GM06990 (cell line): ENCODE measurements at regions not wholly inside any gene's neighbourhood (a gene's known extent, or its start where the extent isn't known, plus 50 kb on each side); places are given as distances from the start of the nearest gene placed in this dataset.

Experiments used
- DNase-seq: peaks from one replicate; pipeline ENCODE4 v3.0.0-alpha.2; 2011; ENCODE audit not compliant: insufficient read length; ENCODE audit errors: extremely low read depth
- H3K27me3 ChIP-seq: replicated peaks from 2 replicates; pipeline ENCODE4 v1.6.0; 2011; ENCODE audit warnings: low read length; ENCODE audit not compliant: control insufficient read depth, insufficient read depth
- H3K36me3 ChIP-seq: 2 replicates; pipeline ENCODE4 v1.5.1; 2011; ENCODE audit warnings: low read length; ENCODE audit not compliant: control insufficient read depth, insufficient read depth
- H3K4me3 ChIP-seq: replicated peaks from 2 replicates; pipeline ENCODE4 v1.5.1; 2011; ENCODE audit warnings: low read depth, mild to moderate bottlenecking, control low read depth, low read length
- TF ChIP-seq, protein P1 (sequence below): IDR thresholded peaks from 2 replicates; pipeline ENCODE4 v1.5.1; 2011; ENCODE audit warnings: low read length, control low read depth, mild to moderate bottlenecking, inconsistent platforms; ENCODE audit not compliant: insufficient read depth, poor library complexity, severe bottlenecking

DNA sequence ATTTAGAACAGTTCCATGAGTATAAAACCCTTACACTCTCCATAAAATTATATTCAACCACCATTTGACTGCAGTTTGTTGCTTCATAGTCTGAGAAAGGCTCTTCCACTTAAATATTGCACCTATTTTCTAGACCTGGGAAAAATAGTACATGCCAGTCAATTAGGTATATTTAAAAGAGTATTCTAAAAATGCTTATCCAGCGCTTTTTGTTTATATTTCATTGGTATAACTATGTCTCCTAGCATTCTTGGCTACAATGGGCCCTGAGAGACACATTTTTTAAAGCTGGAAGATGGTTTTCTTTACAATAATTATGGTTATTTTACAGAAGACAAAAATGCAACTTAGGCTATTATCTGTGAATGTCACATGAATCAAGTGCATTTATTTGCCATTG is 439.4 kb downstream of the KCNJ18 start:
- Histone ChIP-seq H3K36me3 (no peaks in the 10 kb centered on the region), H3K4me3 (no peak overlapping the region), H3K27me3 (no peaks in the 10 kb centered on the region)
- DNase-seq: no peak
- TF ChIP-seq, protein P1, sequence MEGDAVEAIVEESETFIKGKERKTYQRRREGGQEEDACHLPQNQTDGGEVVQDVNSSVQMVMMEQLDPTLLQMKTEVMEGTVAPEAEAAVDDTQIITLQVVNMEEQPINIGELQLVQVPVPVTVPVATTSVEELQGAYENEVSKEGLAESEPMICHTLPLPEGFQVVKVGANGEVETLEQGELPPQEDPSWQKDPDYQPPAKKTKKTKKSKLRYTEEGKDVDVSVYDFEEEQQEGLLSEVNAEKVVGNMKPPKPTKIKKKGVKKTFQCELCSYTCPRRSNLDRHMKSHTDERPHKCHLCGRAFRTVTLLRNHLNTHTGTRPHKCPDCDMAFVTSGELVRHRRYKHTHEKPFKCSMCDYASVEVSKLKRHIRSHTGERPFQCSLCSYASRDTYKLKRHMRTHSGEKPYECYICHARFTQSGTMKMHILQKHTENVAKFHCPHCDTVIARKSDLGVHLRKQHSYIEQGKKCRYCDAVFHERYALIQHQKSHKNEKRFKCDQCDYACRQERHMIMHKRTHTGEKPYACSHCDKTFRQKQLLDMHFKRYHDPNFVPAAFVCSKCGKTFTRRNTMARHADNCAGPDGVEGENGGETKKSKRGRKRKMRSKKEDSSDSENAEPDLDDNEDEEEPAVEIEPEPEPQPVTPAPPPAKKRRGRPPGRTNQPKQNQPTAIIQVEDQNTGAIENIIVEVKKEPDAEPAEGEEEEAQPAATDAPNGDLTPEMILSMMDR: no peak

DNA sequence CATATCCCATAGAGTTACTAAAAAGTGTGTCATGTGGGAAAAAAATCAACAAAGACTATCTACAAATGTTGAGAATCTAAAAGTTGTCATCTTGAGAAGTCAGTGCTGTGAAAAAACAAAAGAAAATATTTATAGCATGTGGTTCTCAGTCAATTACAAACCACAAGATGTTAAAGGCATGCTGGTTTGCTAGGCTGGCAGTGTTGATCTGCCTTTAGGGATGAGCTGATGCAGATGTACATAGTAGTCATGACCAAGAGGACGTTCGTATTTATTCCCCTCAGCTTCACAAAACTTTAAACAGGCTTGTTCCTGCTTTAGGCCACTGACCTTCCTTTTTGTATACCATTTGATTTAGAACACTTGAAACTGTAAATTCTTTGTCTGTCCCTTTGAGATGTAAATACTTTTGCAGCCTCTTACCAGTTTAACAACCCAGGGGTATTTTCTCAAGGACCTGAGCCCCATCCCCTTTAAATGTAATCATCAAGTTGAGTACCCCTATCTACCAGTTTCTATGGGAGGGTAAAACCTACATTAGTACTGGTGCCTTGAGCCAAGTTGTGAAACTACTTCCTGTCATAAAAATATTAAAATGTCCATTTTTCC is 446.6 kb downstream of the KCNJ18 start:
- DNase-seq: no peak
- H3K4me3 ChIP-seq: no peak overlapping the region
- TF ChIP-seq, protein P1: no peak
- no peaks in the 10 kb centered on the region for H3K27me3 ChIP-seq
- no peaks in the 10 kb centered on the region for H3K36me3 ChIP-seq

DNA sequence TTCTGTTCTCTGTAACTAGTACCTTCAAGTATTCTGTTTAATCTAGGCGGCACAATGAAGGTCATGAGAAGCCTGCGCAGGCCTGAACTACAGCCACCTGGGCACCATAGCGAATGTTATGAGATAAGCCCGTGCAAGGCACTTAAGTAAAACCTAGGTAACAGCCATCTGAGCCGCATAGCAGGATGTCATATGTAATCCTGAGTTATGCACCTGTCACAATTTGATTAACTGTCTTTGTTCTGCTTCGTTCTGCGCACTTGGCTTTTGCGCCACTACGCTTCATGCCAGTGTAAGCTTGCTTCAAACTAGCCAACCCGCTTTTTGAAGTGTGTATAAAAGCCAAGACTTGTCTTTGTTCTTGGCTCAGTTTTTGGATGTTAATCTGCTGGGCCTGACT is 449.8 kb downstream of the KCNJ18 start:
- TF ChIP-seq, protein P1: no peak
- DNase-seq: no peak
- Histone ChIP-seq H3K4me3 (no peak overlapping the region), H3K27me3 (no peaks in the 10 kb centered on the region), H3K36me3 (no peaks in the 10 kb centered on the region)

DNA sequence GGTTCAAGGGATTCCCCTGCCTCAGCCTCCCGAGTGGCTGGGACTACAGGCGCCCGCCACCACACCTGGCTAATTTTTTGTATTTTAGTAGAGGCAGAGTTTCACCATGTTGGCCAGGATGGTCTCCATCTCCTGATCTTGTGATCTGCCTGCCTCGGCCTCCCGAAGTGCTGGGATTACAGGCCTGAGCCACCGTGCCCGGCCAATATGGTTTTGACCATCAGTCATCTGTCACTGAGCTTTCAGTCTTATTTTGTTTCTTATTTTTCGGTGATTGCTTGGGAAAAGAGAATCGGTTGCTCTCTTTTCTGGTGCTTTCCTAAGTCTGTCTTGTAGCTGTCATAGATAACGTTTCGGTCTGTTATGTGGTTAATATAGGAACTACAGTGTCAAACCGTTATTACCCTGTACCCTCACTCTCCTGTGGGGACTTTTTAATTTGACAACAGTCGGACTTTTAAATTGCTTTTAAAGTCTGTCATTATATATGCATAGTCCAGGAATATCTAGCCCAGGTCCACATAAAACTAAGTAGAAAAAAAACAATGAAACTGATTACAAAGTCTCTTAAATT is 453.4 kb downstream of the KCNJ18 start:
- Histone ChIP-seq H3K4me3 (no peak overlapping the region), H3K36me3 (no peaks in the 10 kb centered on the region), H3K27me3 (no peaks in the 10 kb centered on the region)
- DNase-seq: no peak
- TF ChIP-seq, protein P1: no peak

DNA sequence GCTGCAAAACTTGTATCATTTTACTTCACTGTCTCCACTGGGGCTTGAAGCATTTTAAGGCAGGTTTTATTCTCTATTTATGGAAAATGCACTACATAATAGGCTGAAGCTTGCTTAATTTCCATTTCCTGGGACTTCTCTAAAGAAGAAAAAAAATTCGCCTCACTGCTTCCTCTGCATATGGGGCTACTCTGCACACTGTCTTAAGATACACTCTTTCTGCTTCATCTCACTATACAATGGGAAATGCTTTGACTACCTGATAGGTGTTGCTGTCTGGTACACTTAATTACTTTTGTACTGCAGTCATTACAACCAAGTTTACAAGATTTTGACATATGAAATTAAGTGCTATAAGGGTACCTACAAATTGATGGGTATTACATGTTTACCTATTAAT is 466.0 kb downstream of the KCNJ18 start:
- no peaks in the 10 kb centered on the region for H3K36me3 ChIP-seq
- no peak for DNase-seq
- TF ChIP-seq, protein P1: no peak
- H3K4me3 ChIP-seq: no peak overlapping the region
- H3K27me3 ChIP-seq: no peaks in the 10 kb centered on the region

DNA sequence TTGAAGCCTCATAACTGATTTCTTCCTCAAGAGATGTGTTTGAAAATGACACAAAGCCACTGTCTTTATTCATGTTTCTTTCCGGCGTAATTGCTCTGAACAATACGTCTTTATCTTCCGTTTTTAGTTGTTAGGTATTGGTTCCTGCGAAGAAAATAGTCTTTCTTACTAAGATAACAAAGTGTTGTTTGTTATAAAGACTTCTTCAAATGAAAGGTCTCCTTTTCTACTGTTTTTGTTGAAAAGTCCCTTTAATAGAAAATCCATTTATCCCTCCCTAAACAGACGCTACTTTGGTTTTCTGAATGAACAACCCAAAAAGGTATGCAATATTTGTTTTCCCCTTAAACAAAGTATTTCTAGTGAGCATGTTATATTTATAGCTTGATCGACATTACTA is 469.1 kb downstream of the KCNJ18 start:
- DNase-seq: no peak
- TF ChIP-seq, protein P1: no peak
- Histone ChIP-seq H3K27me3 (no peaks in the 10 kb centered on the region), H3K36me3 (no peaks in the 10 kb centered on the region), H3K4me3 (no peak overlapping the region)
